ENCODE measurements at regions not wholly inside any gene's neighbourhood (a gene's known extent, or its start where the extent isn't known, plus 50 kb on each side); places are given as distances from the start of the nearest gene placed in this dataset.
"Not testable (repeated sequence)": the region's sequence is repeated elsewhere in the genome, so short reads cannot be mapped to it uniquely, and the experiment has no call there.

GRCh38 chr16:47858333-47858982, 297.3 kb downstream of the ABCC12 start:
- no peak for DNase-seq (ENCODE audit: low read depth)

- DNase-seq (ENCODE audit: low read depth), result no peak
These were observed 300.4 kb downstream of the ABCC12 start for GRCh38 chr16:47855431-47855830.

- no peak for DNase-seq (ENCODE audit: low read depth)
These were observed 301.1 kb downstream of the ABCC12 start for GRCh38 chr16:47854737-47855136.

- DNase-seq (ENCODE audit: low read depth), result no peak
These were observed 302.8 kb downstream of the ABCC12 start for GRCh38 chr16:47852991-47853390.

GRCh38 chr16:47851146-47851545, 304.6 kb downstream of the ABCC12 start:
- no peak for DNase-seq (ENCODE audit: low read depth)

GRCh38 chr16:47849736-47850135, 306.1 kb downstream of the ABCC12 start:
- no peak for DNase-seq (ENCODE audit: low read depth)

GRCh38 chr16:47848421-47849109, 307.2 kb downstream of the ABCC12 start:
- no peak for DNase-seq (ENCODE audit: low read depth)

GRCh38 chr16:47847220-47847970, 308.4 kb downstream of the ABCC12 start:
- DNase-seq (ENCODE audit: low read depth), result no peak

- no peak for DNase-seq (ENCODE audit: low read depth)
These were observed 321.2 kb downstream of the ABCC12 start for GRCh38 chr16:47834485-47835024.

GRCh38 chr16:47833771-47834170, 322.0 kb downstream of the ABCC12 start:
- no peak for DNase-seq (ENCODE audit: low read depth)

- DNase-seq (ENCODE audit: low read depth), result no peak
These were observed 325.8 kb downstream of the ABCC12 start for GRCh38 chr16:47829850-47830600.

- DNase-seq (ENCODE audit: low read depth), result no peak
These were observed 329.7 kb downstream of the ABCC12 start for GRCh38 chr16:47826070-47826469.

- DNase-seq (ENCODE audit: low read depth), result no peak
These were observed 338.7 kb downstream of the ABCC12 start for GRCh38 chr16:47817048-47817447.

- no peak for DNase-seq (ENCODE audit: low read depth)
These were observed 339.3 kb downstream of the ABCC12 start for GRCh38 chr16:47816511-47816910.

- DNase-seq (ENCODE audit: low read depth), result no peak
These were observed 340.1 kb downstream of the ABCC12 start for GRCh38 chr16:47815655-47816054.

GRCh38 chr16:47811758-47812157, 344.0 kb downstream of the ABCC12 start:
- not testable (repeated sequence) for DNase-seq (ENCODE audit: low read depth)

- DNase-seq (ENCODE audit: low read depth), result no peak
These were observed 345.2 kb downstream of the PHKB start for GRCh38 chr16:47806309-47806847.

GRCh38 chr16:47787696-47788095, 326.6 kb downstream of the PHKB start:
- no peak for DNase-seq (ENCODE audit: low read depth)

GRCh38 chr16:47781673-47782072, 320.5 kb downstream of the PHKB start:
- no peak for DNase-seq (ENCODE audit: low read depth)

- DNase-seq (ENCODE audit: low read depth), result no peak
These were observed 319.2 kb downstream of the PHKB start for GRCh38 chr16:47780213-47780875.
